OCI-LY3 (cell line): ENCODE measurements at regions not wholly inside any gene's neighbourhood (a gene's known extent, or its start where the extent isn't known, plus 50 kb on each side); places are given as distances from the start of the nearest gene placed in this dataset.

ENCODE experiments used
- H2AFZ ChIP-seq: fragments of 200-600, 300-600 bp; shearing (Covaris generic); 2 replicates; pipeline ENCODE4 v1.6.0; 2014; ENCODE audit warnings: antibody characterized with exemption, low read depth, low read length
- H3K27ac ChIP-seq: fragments of 200-600, 300-600 bp; sonication (generic); 2 replicates; pipeline ENCODE4 v1.5.1; 2014; ENCODE audit warnings: mild to moderate bottlenecking, low read length, moderate library complexity, mixed read lengths
- H3K27me3 ChIP-seq: fragments of 200-600, 300-600 bp; sonication (generic); 2 replicates; pipeline ENCODE4 v1.6.1; 2014; ENCODE audit warnings: low read depth, low read length, mixed read lengths
- H3K36me3 ChIP-seq: fragments of 200-600, 300-600 bp; sonication (generic); replicated peaks from 2 replicates; pipeline ENCODE3; 2014; ENCODE audit warnings: low read depth, low read length, mixed read lengths
- H3K4me1 ChIP-seq: fragments of 300-600, 200-600 bp; sonication (generic); 2 replicates; pipeline ENCODE4 v1.6.1; 2014; ENCODE audit warnings: low read length, mixed read lengths
- H3K4me2 ChIP-seq: fragments of 200-600, 300-600 bp; sonication (generic); 2 replicates; pipeline ENCODE4 v1.6.1; 2014; ENCODE audit warnings: low read length, mixed read lengths
- H3K4me3 ChIP-seq: fragments of 300-600, 200-600 bp; sonication (generic); 2 replicates; pipeline ENCODE4 v1.5.1; 2014; ENCODE audit warnings: antibody characterized with exemption, mild to moderate bottlenecking, low read length, moderate library complexity
- H3K79me2 ChIP-seq: fragments of 300-600, 200-600 bp; shearing (Covaris generic); 2 replicates; pipeline ENCODE4 v1.6.1; 2014; ENCODE audit warnings: mild to moderate bottlenecking, low read length, mixed read lengths
- H3K9ac ChIP-seq: fragments of 300-600, 200-600 bp; shearing (Covaris generic); 2 replicates; pipeline ENCODE4 v1.6.0; 2014; ENCODE audit warnings: mild to moderate bottlenecking, low read length, moderate library complexity
- H3K9me3 ChIP-seq: fragments of 200-600, 300-600 bp; shearing (Covaris generic); 2 replicates; pipeline ENCODE4 v1.6.1; 2014; ENCODE audit warnings: low read length, mixed read lengths; ENCODE audit not compliant: insufficient read depth
- H4K20me1 ChIP-seq: fragments of 200-600, 300-600 bp; sonication (generic); 2 replicates; pipeline ENCODE4 v1.6.1; 2016; ENCODE audit warnings: low read length, mixed read lengths; ENCODE audit not compliant: insufficient read depth
- CTCF ChIP-seq: fragments of 200-600, 300-600 bp; sonication (generic); IDR thresholded peaks from 2 replicates; pipeline ENCODE4 v1.5.1; 2014; ENCODE audit warnings: antibody characterized with exemption, low read length, low read depth
- EZH2phosphoT487 ChIP-seq: fragments of 200-600 bp; shearing (Covaris generic); IDR thresholded peaks from 2 replicates; pipeline ENCODE4 v1.6.1; 2018; ENCODE audit warnings: antibody characterized with exemption, mixed run types, low read depth

- no peaks in the 10 kb centered on the region for H3K27me3 ChIP-seq
- no peaks in the 10 kb centered on the region for H3K9me3 ChIP-seq
- no peaks in the 10 kb centered on the region for H3K79me2 ChIP-seq
- H3K9ac ChIP-seq = no peak overlapping the region
- H3K4me3 ChIP-seq = no peak overlapping the region
- no peak overlapping the region for H3K27ac ChIP-seq
- no peaks in the 10 kb centered on the region for H4K20me1 ChIP-seq
- no peaks in the 10 kb centered on the region for H3K4me1 ChIP-seq
- H3K4me2 ChIP-seq = no peak overlapping the region
- no peak overlapping the region for H2AFZ ChIP-seq
- H3K36me3 ChIP-seq = no peaks in the 10 kb centered on the region
- TF ChIP-seq CTCF = no peak
- TF ChIP-seq EZH2phosphoT487 = no peak
These were observed 489.1 kb downstream of the SMARCA1 start for GRCh38 chrX:129034196-129034595.

GRCh38 chrX:129026202-129026601 is 497.1 kb downstream of the SMARCA1 start:
- Histone ChIP-seq H4K20me1 (no peaks in the 10 kb centered on the region), H2AFZ (no peak overlapping the region), H3K4me2 (no peak overlapping the region), H3K4me1 (no peaks in the 10 kb centered on the region), H3K9ac (no peak overlapping the region), H3K27me3 (no peaks in the 10 kb centered on the region), H3K9me3 (no peaks in the 10 kb centered on the region), H3K79me2 (no peaks in the 10 kb centered on the region), H3K36me3 (no peaks in the 10 kb centered on the region), H3K27ac (no peak overlapping the region), H3K4me3 (no peak overlapping the region)
- no peak for TF ChIP-seq EZH2phosphoT487
- TF ChIP-seq CTCF = no peak

- no peaks in the 10 kb centered on the region for H3K4me1 ChIP-seq
- no peak overlapping the region for H3K9ac ChIP-seq
These were observed 497.9 kb downstream of the SMARCA1 start for GRCh38 chrX:129025376-129025775.

GRCh38 chrX:129019412-129019811 is 503.9 kb downstream of the SMARCA1 start:
- Histone ChIP-seq H4K20me1 (no peaks in the 10 kb centered on the region), H3K4me3 (no peak overlapping the region), H3K79me2 (no peaks in the 10 kb centered on the region), H3K27ac (no peak overlapping the region), H3K4me2 (no peak overlapping the region), H3K36me3 (no peaks in the 10 kb centered on the region), H3K4me1 (peaks cover 3% of the 10 kb centered on the region; the same call in 1 of the 2 replicates), H3K9ac (no peak overlapping the region), H3K27me3 (no peaks in the 10 kb centered on the region), H2AFZ (no peak overlapping the region), H3K9me3 (no peaks in the 10 kb centered on the region)
- TF ChIP-seq EZH2phosphoT487 (no peak), CTCF (no peak)

More at GRCh38 chrX:129025376-129025775, 497.9 kb downstream of the SMARCA1 start:
- Histone ChIP-seq H3K27me3 (no peaks in the 10 kb centered on the region), H3K4me2 (no peak overlapping the region), H3K9me3 (no peaks in the 10 kb centered on the region), H3K79me2 (no peaks in the 10 kb centered on the region), H2AFZ (no peak overlapping the region), H3K4me3 (no peak overlapping the region), H4K20me1 (no peaks in the 10 kb centered on the region), H3K36me3 (no peaks in the 10 kb centered on the region), H3K27ac (no peak overlapping the region)
- no peak for TF ChIP-seq EZH2phosphoT487
- no peak for TF ChIP-seq CTCF
